NCI-H1436 (cell line): ENCODE measurements at regions not wholly inside any gene's neighbourhood (a gene's known extent, or its start where the extent isn't known, plus 50 kb on each side); places are given as distances from the start of the nearest gene placed in this dataset.
"Not testable (repeated sequence)": the region's sequence is repeated elsewhere in the genome, so short reads cannot be mapped to it uniquely, and the experiment has no call there.

ENCODE experiments used
- DNase-seq: peaks from one replicate; lab custom pipeline; 2025; lab: John Stamatoyannopoulos, UW

GRCh38 chr21:25487046-25487594, 120.2 kb downstream of the MRPL39 start:
- no peak for DNase-seq

GRCh38 chr21:25485914-25486313, 121.4 kb downstream of the MRPL39 start:
- no peak for DNase-seq

GRCh38 chr21:25467896-25468295, 139.4 kb downstream of the MRPL39 start:
- DNase-seq = no peak

DNA sequence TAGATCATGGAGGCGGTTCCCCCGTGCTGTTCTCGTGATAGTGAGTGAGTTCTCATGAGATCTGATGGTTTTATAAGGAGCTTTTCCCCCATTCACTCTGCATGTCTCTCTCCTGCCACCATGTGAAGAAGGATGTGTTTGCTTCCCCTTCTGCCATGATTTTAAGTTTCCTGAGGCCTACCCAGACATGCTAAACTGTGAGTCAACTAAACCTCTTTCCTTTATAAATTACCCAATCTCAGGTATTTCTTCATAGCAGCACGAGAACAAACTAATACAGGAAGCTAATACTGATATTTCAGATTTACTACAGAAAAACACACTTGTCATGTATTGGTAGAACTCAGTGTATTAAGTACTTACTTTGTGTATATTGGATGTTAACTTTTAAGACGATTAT, 140.2 kb downstream of the MRPL39 start:
- DNase-seq = not testable (repeated sequence)

- DNase-seq = no peak
These were observed 140.8 kb downstream of the MRPL39 start for GRCh38 chr21:25466470-25466869.

GRCh38 chr21:25465263-25465662, 142.0 kb downstream of the MRPL39 start:
- no peak for DNase-seq

DNA sequence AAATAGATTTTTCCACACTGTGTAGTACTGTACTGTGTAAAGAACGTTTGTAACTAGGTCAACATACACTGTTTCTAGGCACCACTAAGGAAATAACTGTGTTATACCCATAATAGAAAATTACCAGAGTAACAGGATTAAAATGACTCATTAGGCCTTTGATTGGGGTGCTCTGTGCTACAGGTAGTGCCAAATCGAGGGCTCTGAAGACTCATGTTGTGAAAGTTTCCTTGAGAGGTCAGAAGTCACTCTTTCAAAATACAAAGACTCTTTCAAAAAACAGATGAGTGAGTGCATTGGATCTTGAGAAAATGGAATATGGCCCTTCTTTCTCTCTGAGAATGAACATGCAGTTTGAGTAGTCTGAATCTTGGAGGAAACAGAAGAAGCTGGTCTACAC, 143.0 kb downstream of the MRPL39 start:
- DNase-seq = no peak

DNA sequence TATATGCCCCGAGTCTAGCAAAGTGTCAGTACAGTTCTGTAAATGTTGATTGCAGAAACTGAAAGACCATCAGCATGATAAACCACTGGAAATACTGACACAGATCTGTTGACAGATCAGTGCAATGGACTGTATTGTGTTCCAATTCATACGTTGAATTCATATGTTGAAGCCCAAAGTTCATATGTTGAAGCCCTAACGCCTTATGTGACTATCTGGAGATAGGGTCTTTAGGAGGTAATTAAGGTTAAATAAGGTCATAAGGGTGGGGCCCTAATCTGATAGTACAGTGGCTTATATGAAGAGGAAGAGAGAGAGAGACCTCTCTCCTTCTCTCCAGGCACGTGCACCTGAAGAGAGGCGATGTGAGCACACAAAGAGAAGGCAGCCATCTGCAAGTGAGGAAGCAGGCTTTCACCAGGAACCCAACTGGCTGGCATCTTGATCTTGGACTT, 144.7 kb downstream of the MRPL39 start:
- no peak for DNase-seq

GRCh38 chr21:25461725-25462124, 145.6 kb downstream of the MRPL39 start:
- DNase-seq = no peak

GRCh38 chr21:25459993-25460392, 147.3 kb downstream of the MRPL39 start:
- no peak for DNase-seq

- no peak for DNase-seq
These were observed 147.9 kb downstream of the MRPL39 start for GRCh38 chr21:25459365-25459764.

DNA sequence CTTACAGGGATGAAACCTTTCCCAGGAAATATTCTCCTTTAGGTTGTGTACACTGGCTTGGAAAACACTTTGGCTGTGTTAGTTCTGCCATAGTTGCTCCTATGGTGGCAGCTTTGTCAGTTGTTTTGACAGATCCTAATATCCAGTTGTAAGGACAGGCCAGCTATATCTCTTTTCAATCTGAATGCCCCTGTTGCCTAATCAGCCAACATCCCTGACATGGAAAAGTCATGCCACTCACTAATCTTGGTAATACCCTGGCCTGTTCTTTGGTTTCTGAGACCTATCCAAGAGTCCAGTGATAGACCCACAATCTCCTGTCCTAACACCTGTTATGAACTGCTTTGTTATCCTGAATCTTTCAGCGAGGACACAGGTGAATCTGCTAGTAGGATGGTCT, 148.8 kb downstream of the MRPL39 start:
- no peak for DNase-seq

- no peak for DNase-seq
These were observed 149.3 kb downstream of the MRPL39 start for GRCh38 chr21:25457946-25458345.

- DNase-seq = no peak
These were observed 149.9 kb downstream of the MRPL39 start for GRCh38 chr21:25457411-25457810.

DNA sequence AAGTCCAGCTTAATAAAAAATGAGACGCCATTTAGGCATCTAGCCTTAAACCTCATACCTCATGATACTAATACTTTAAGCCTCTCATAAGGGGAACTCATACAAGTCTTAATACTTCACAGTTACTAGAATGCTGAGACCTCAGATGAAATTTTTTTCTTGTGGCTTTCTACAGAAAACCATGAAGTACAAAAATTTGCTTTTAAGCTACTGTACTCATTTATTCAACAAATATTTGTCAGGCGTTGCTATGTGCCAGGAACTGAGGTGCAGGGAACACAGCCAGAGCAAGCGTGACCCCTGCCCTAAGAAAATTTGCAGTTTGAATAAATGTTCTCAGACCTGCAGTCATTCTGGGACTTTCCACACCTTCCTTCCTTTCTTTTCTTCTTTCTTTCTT, 150.6 kb downstream of the MRPL39 start:
- DNase-seq = no peak

GRCh38 chr21:25453524-25453923, 153.8 kb downstream of the MRPL39 start:
- no peak for DNase-seq

DNA sequence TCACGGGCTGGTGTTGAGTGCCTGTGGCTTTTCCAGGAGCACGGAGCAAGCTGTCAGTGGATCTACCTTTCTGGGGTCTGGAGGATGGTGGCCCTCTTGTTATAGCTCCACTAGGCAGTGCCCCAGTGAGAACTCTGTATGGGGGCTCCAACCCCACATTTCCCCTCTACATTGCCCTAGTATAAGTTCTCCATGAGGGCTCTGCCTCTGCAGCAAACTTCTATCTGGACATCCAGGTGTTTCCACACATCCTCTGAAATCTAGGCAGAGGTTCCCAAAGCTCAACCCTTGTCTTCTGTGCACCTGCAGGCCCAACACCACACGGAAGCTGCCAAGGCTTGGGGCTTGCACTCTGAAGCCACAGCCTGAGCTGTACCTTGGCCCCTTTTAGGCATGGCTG, 157.3 kb downstream of the MRPL39 start:
- DNase-seq = no peak

DNA sequence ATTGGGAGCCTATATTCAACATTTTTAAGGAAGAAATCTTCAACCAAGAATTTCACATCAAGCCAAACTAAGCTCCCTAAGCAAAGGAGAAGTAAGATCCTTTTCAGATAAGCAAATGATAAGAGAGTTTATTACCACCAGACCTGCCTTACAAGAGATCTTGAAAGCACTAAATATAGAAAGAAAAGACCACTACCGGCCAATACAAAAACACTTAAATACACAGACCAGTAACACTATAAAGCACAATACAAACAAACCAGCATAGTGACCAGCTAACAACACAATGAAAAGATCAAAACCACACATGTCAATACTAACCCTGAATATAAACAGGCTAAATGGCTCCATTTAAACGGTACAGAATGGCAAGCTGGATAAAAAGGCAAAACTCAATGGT, 165.4 kb downstream of the MRPL39 start:
- DNase-seq = no peak

GRCh38 chr21:25437465-25437864, 169.8 kb downstream of the MRPL39 start:
- DNase-seq = not testable (repeated sequence)

GRCh38 chr21:25428537-25428936, 178.7 kb downstream of the MRPL39 start:
- no peak for DNase-seq

GRCh38 chr21:25427828-25428227, 179.5 kb downstream of the MRPL39 start:
- no peak for DNase-seq

DNA sequence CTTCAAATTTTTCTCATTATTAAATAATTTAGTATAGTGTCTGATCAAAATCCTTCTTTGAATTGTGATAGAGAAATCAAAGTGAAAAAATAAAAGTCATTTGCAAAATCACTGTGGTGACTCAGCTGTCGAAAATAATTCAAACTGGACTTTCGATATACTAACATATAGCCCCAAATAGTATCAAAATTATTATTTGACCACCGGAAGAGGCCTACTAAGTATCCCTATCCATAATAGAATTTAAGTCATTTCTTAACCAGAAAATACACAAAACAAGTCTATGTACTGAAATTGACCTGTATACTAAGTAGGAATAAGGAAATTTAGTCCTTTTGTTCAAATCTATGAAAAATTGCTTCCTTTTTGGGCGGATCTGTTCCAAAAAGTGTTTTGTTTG, 180.7 kb downstream of the MRPL39 start:
- no peak for DNase-seq

GRCh38 chr21:25425156-25425555, 182.1 kb downstream of the MRPL39 start:
- no peak for DNase-seq

DNA sequence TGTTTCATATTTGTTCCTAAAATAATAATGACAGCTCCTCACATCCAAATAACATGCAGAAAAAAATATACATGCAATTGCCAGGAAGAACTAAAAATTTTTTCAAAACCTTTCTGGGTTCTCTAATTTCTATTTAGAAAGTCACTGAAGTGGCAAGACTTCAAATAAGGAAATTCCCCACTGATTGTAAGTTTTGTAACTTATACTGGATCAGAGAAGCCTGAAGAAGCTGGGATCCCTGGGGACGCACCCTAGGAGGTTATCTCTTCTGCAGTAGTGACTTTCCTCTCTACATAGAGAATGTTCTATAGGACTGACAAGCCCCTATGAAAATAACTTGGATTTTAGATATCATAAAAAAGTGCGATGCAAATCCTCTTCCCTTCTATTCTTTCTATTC, 182.6 kb downstream of the MRPL39 start:
- no peak for DNase-seq

- DNase-seq = no peak
These were observed 183.2 kb downstream of the MRPL39 start for GRCh38 chr21:25424048-25424447.
